CD4-positive, alpha-beta memory T cell (primary cell): ENCODE measurements at regions not wholly inside any gene's neighbourhood (a gene's known extent, or its start where the extent isn't known, plus 50 kb on each side); places are given as distances from the start of the nearest gene placed in this dataset.

Source experiments
- CTCF ChIA-PET: fragments of 350-600 bp; sonication (Branson Sonifier 250); formaldehyde crosslinking; loops from one replicate; lab custom pipeline; 2021; ENCODE audit warnings: inconsistent platforms; ENCODE audit not compliant: partially characterized antibody; lab: Charles Lee
- POLR2A ChIA-PET: fragments of 350-600 bp; sonication (Branson Sonifier 250); formaldehyde crosslinking; loops from one replicate; lab custom pipeline; 2021; ENCODE audit not compliant: partially characterized antibody; lab: Charles Lee
- DNase-seq, 5 donors: peaks; one replicate each; pipeline versions ENCODE4 v3.0.0 to v3.0.0-alpha.2; 2020 to 2022; ENCODE audit warnings: mixed read lengths in 1 of 5
- H3K27ac ChIP-seq: one replicate; pipeline ENCODE4 v1.7.0; 2013; ENCODE audit warnings: low read depth, low read length
- H3K27me3 ChIP-seq: 2 replicates; pipeline ENCODE4 v1.7.0; 2013; ENCODE audit warnings: mild to moderate bottlenecking, low read length, moderate library complexity; ENCODE audit not compliant: insufficient read depth
- H3K36me3 ChIP-seq: 2 replicates; pipeline ENCODE4 v1.7.0; 2013; ENCODE audit warnings: mild to moderate bottlenecking, low read length, moderate library complexity; ENCODE audit not compliant: insufficient read depth
- H3K4me1 ChIP-seq: 2 replicates; pipeline ENCODE4 v1.7.0; 2013; ENCODE audit warnings: mild to moderate bottlenecking, low read length, moderate library complexity; ENCODE audit not compliant: insufficient read depth
- H3K4me3 ChIP-seq, 2 donors: one replicate each; pipeline ENCODE4 v1.7.0; 2013; ENCODE audit warnings: low read length in 2 of 2, mild to moderate bottlenecking in 1 of 2
- H3K9me3 ChIP-seq, 2 donors: one replicate each; pipeline ENCODE4 v1.7.0; 2013; ENCODE audit warnings: low read length in 2 of 2, control low read depth in 1 of 2; ENCODE audit not compliant: control insufficient read depth in 1 of 2
- H3K27ac Mint-ChIP-seq, 7 donors: one replicate each; pipeline ENCODE4 v1.8.0; 2020 to 2021; ENCODE audit warnings: mixed read lengths in 7 of 7, mild to moderate bottlenecking in 6 of 7, inconsistent platforms in 3 of 7, moderate library complexity in 3 of 7
- H3K27me3 Mint-ChIP-seq, 2 donors: one replicate each; pipeline ENCODE4 v1.8.0; 2020 to 2021; ENCODE audit warnings: mixed read lengths in 2 of 2
- H3K36me3 Mint-ChIP-seq, 2 donors: one replicate each; pipeline ENCODE4 v1.8.0; 2020 to 2021; ENCODE audit warnings: mixed read lengths in 2 of 2, inconsistent platforms in 1 of 2, mild to moderate bottlenecking in 1 of 2
- H3K4me1 Mint-ChIP-seq, 4 donors: one replicate each; pipeline ENCODE4 v1.8.0; 2020 to 2021; ENCODE audit warnings: mixed read lengths in 4 of 4, mild to moderate bottlenecking in 1 of 4
- H3K4me3 Mint-ChIP-seq, 8 donors: one replicate each; pipeline ENCODE4 v1.8.0; 2020 to 2021; ENCODE audit warnings: mixed read lengths in 8 of 8, mild to moderate bottlenecking in 7 of 8, moderate library complexity in 6 of 8, inconsistent platforms in 3 of 8
- H3K9me3 Mint-ChIP-seq, 8 donors: one replicate each; pipeline ENCODE4 v1.8.0; 2020 to 2021; ENCODE audit warnings: mixed read lengths in 8 of 8, mild to moderate bottlenecking in 5 of 8, inconsistent platforms in 3 of 8, moderate library complexity in 1 of 8
- intact Hi-C: fragments of 100-400 bp; cut with micrococcal nuclease; formaldehyde crosslinking; loops from one replicate; pipeline ENCODE4 v1.15.1; 2023

DNA sequence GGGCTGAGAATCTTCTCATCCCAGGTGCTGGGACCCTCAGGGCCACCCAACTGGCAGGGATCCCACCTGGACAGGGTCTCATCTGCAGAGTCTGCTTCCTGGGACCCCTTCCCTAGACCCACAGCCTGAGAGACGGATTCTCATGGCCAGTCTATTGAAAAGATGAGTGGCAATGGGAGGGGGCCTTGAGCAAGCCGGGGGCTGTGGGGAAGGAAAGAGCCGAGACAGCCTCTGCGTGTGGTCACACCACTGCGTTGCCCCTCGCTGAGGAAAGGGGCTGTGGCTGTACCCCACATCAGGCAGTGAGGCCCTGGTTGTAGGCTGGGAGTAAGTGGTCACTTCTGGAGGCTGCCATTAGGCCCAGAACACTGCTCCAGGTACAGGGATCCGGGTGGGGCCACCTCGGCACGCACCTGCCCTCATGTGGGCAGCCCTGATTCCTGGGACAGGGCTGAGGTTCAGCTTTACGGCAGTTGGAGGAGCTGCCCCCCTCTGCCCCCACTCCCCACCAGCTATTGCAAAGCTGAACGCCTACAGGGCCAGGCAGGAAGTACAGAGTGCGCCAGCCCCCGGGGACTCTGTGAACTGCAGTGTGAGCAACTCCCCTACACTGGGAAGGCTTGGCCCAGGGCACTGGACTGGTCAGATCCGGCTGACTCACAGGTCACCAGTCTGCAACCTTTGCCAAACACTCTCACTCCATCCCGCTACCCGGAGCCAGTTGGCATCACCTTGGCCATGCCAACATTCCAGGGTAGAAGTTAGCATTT lies 106.9 kb downstream of the RIPK4 start:
- H3K4me3 ChIP-seq, result no peak overlapping the region
- H3K27ac ChIP-seq, result no peak overlapping the region
- Mint-ChIP-seq H3K27ac (no peak overlapping the region), H3K4me1 (no peaks in the 10 kb centered on the region), H3K4me3 (no peak overlapping the region), H3K9me3 (no peaks in the 10 kb centered on the region), H3K36me3 (no peaks in the 10 kb centered on the region), H3K27me3 (peaks cover 5 to 13% of the 10 kb centered on the region in 2 donors)
- no peaks in the 10 kb centered on the region for H3K36me3 ChIP-seq
- H3K9me3 ChIP-seq, result no peaks in the 10 kb centered on the region
- CTCF ChIA-PET, result no interaction called here
- no peaks in the 10 kb centered on the region for H3K4me1 ChIP-seq
- intact Hi-C loops, result no loop called here
- no peaks in the 10 kb centered on the region for H3K27me3 ChIP-seq
- POLR2A ChIA-PET, result no interaction called here
- no peak for DNase-seq

DNA sequence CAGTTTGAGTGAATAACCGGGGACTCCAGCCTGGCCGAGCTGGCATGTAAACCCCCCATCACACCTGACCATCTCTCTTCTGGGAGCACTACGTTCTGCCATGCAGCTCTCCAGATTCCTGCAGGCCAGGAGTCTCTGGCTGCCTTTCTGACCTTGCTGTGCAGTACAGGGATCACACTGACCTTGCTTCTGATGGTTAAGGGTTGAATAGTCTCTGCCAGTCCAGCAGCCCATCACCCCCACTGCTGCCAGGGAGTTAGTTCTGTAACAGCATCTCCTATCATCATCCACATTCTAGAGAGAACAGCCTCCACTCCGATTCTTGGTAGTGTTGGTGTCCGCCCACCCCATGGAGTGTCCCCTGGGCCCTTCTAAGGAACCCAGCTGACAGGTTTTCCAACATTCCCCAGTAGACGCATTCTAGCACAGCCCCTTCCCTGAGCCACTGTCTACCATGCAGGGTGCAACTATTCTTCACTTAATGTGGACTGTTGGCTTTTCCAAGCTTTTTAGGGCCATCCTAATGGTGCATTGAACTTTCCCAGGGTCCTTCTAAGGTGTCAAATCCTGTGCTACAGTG lies 109.8 kb downstream of the RIPK4 start:
- no peak overlapping the region for H3K4me3 Mint-ChIP-seq
- Histone ChIP-seq H3K9me3 (no peaks in the 10 kb centered on the region), H3K27ac (no peak overlapping the region), H3K36me3 (no peaks in the 10 kb centered on the region), H3K4me3 (no peak overlapping the region), H3K27me3 (no peaks in the 10 kb centered on the region), H3K4me1 (no peaks in the 10 kb centered on the region)
- DNase-seq, result no peak
- H3K27ac Mint-ChIP-seq, result no peak overlapping the region
- no peaks in the 10 kb centered on the region for H3K9me3 Mint-ChIP-seq
- intact Hi-C loops, result no loop called here
- ChIA-PET POLR2A (no interaction called here), CTCF (no interaction called here)
- H3K27me3 Mint-ChIP-seq, result peaks cover 10 to 14% of the 10 kb centered on the region in 2 donors
- no peaks in the 10 kb centered on the region for H3K4me1 Mint-ChIP-seq
- no peaks in the 10 kb centered on the region for H3K36me3 Mint-ChIP-seq

DNA sequence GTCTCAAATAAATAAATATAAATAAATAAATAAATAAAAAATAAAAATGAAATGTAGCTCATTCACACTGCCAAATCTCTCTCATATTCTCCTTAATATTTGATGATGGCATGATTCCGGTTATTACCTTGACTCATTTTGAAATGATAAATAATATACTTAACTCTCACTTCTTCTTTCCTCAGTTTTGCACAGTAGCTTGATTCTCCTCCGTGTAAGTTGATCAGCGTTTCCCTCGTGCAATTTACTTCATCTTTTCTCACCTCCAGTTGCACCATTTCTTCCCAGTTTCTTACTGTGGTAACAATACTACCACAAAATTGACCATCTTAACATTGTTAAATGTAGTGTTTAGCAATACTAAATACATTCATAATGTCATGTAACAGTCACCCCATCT lies 111.6 kb downstream of the RIPK4 start:
- Mint-ChIP-seq H3K27me3 (peaks cover 12 to 19% of the 10 kb centered on the region in 2 donors), H3K4me1 (no peaks in the 10 kb centered on the region), H3K36me3 (no peaks in the 10 kb centered on the region), H3K9me3 (no peaks in the 10 kb centered on the region), H3K4me3 (no peak overlapping the region), H3K27ac (no peak overlapping the region)
- intact Hi-C loops, result no loop called here
- Histone ChIP-seq H3K27me3 (no peaks in the 10 kb centered on the region), H3K27ac (no peak overlapping the region), H3K4me1 (no peaks in the 10 kb centered on the region), H3K36me3 (no peaks in the 10 kb centered on the region), H3K4me3 (no peak overlapping the region), H3K9me3 (no peaks in the 10 kb centered on the region)
- ChIA-PET POLR2A (no interaction called here), CTCF (no interaction called here)
- no peak for DNase-seq

DNA sequence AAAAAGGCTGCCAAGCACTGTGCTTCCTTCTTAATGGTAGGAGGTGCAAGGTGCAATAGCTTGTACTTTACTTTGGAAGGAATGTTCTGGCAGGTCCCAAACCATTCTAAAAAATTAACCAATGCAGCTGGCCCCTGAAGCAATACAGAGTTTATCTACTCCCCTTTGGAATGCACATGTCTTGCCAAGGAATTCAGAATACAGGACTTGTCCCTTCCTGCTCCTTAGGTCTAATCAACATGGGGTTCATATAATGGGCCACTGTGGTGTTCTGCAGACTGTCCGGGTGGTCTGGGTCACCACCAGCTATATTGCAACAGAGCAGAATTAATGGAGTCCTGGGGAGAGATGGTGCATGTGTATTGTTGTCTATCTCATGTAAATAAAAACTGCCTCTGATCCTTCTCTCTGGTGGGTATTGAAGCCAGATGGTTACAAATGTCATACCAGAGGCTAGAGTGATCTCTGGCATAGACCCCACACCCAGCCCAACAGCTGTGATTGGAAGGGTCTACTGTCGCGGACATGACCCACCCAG lies 112.8 kb downstream of the RIPK4 start:
- Mint-ChIP-seq H3K4me3 (no peak overlapping the region), H3K27ac (peak overlapping the region in 1 of 7 donors; percentile 68), H3K9me3 (no peaks in the 10 kb centered on the region), H3K4me1 (no peaks in the 10 kb centered on the region), H3K36me3 (no peaks in the 10 kb centered on the region), H3K27me3 (peaks cover 12 to 19% of the 10 kb centered on the region in 2 donors)
- ChIA-PET POLR2A (no interaction called here), CTCF (no interaction called here)
- no peaks in the 10 kb centered on the region for H3K9me3 ChIP-seq
- H3K27ac ChIP-seq, result no peak overlapping the region
- intact Hi-C loops, result no loop called here
- H3K27me3 ChIP-seq, result no peaks in the 10 kb centered on the region
- no peak for DNase-seq
- no peaks in the 10 kb centered on the region for H3K4me1 ChIP-seq
- no peaks in the 10 kb centered on the region for H3K36me3 ChIP-seq
- H3K4me3 ChIP-seq, result no peak overlapping the region

DNA sequence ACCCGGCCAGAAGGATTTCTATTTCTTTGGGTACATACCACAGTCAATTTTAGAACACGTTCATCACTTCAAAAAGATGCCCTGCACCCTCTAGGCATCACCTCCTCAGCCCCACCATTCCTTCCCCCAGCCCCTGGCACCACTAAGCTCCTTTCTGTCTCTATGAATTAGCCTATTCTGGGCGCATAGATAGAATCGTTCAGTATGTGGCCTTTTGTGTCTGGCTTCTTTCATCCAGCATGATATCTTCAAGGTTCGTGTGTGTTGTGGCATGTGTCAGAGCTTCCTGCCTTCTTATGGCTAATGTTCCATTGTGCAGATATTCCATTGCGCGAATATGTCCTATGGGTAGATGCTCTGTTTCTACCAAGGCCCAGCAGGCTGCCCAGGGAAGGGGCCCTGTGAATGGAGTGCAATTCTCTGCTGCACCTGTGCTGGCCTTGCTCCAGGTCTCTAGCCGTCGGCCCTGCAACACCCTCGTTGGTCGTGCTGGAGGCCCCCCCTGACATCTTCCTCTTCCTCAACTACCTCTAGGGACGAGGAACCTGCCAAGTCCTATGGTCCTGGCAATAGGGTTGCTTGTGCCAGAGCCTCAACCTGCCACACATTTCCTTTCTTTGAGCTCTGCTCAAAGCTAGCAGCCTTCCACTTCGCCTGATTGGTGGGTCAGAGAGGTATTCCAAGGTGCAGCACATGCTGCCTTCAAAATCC lies 113.5 kb downstream of the RIPK4 start:
- Histone ChIP-seq H3K27ac (no peak overlapping the region), H3K36me3 (no peaks in the 10 kb centered on the region), H3K9me3 (no peaks in the 10 kb centered on the region), H3K27me3 (no peaks in the 10 kb centered on the region), H3K4me1 (no peaks in the 10 kb centered on the region), H3K4me3 (no peak overlapping the region)
- DNase-seq, result no peak
- intact Hi-C loops, result no loop called here
- Mint-ChIP-seq H3K4me1 (no peaks in the 10 kb centered on the region), H3K27ac (peak overlapping the region in 1 of 7 donors; percentile 68), H3K27me3 (peaks cover 12 to 19% of the 10 kb centered on the region in 2 donors), H3K9me3 (no peaks in the 10 kb centered on the region), H3K4me3 (no peak overlapping the region), H3K36me3 (no peaks in the 10 kb centered on the region)
- ChIA-PET POLR2A (no interaction called here), CTCF (no interaction called here)

DNA sequence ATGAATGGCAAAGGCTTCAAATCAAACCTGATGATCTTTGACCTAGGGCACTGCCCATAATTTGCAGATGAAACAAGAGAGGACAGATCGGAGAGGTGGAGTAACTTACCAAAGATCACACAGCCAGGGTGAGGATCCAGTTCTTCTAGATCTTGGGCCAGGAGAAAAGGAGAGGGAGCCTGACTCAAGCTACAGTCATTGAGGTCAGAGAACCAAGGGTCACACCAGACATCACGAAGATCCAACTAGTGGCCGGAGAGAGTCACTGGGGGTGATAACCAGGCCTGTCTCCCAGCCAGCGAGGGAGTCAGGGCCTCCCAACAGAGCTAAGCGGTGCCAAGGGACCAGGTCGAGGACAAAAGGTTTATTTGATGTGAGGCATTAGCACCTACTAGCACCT lies 115.0 kb downstream of the RIPK4 start:
- H3K9me3 Mint-ChIP-seq, result no peaks in the 10 kb centered on the region
- H3K27me3 Mint-ChIP-seq, result peaks cover 12 to 16% of the 10 kb centered on the region in 2 donors
- no peak overlapping the region for H3K27ac Mint-ChIP-seq
- Histone ChIP-seq H3K27me3 (no peaks in the 10 kb centered on the region), H3K9me3 (no peaks in the 10 kb centered on the region), H3K4me3 (no peak overlapping the region), H3K4me1 (no peaks in the 10 kb centered on the region), H3K36me3 (no peaks in the 10 kb centered on the region), H3K27ac (no peak overlapping the region)
- POLR2A ChIA-PET, result no interaction called here
- no peak overlapping the region for H3K4me3 Mint-ChIP-seq
- H3K4me1 Mint-ChIP-seq, result no peaks in the 10 kb centered on the region
- CTCF ChIA-PET, result no interaction called here
- DNase-seq, result no peak
- no peaks in the 10 kb centered on the region for H3K36me3 Mint-ChIP-seq
- intact Hi-C loops, result no loop called here

DNA sequence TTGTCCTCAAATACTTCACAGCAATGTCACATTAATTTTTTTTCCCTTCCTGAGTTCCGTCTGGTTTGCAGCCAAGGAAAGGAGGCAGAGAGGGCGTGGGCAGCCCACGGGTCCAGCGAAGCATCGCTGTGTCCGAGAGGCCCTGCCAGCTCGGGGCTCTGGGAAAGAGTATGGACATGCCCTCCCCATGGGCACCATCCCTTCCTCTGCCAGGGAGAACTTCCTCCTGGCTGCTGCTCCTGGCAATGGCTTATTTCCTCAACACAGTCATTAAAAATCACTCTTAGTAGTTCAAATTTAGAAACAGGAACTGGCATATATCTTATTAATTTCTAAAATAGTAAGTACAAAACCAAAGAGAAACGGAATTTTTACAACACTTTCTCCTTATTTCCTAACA lies 115.4 kb downstream of the RIPK4 start:
- no peaks in the 10 kb centered on the region for H3K36me3 ChIP-seq
- Mint-ChIP-seq H3K36me3 (no peaks in the 10 kb centered on the region), H3K9me3 (no peaks in the 10 kb centered on the region), H3K4me3 (no peak overlapping the region), H3K27me3 (peaks cover 10 to 16% of the 10 kb centered on the region in 2 donors), H3K27ac (no peak overlapping the region), H3K4me1 (no peaks in the 10 kb centered on the region)
- no peak overlapping the region for H3K4me3 ChIP-seq
- H3K27ac ChIP-seq, result no peak overlapping the region
- ChIA-PET POLR2A (no interaction called here), CTCF (no interaction called here)
- intact Hi-C loops, result no loop called here
- no peaks in the 10 kb centered on the region for H3K27me3 ChIP-seq
- DNase-seq, result no peak
- no peaks in the 10 kb centered on the region for H3K4me1 ChIP-seq
- H3K9me3 ChIP-seq, result no peaks in the 10 kb centered on the region
